ENCODE measurements at regions not wholly inside any gene's neighbourhood (a gene's known extent, or its start where the extent isn't known, plus 50 kb on each side); places are given as distances from the start of the nearest gene placed in this dataset.

DNA sequence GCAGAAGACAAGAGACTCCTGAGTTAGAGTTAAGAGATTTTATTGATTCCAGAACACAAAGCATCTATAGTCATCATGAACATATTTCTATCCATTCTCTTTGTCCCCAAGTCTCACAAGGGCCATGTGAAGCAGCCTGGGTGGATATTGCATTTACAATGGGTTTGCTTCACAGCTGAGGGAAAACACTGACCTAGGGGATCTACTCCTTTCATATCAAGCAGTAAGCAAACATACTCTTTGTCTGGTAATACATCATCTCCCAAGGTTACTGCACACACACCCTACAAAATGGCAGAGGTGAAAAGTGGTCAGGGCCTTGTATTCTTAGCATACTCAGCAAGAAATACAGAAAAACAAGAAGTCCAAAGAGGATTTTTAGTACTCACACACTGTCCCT, 267.7 kb upstream of the BCHE start:
- intact Hi-C loops (cut with DNase I): no loop called here
- ATAC-seq (no peak), DNase-seq (no peak)
- Histone ChIP-seq H3K4me1 (no peaks in the 10 kb centered on the region), H3K27me3 (no peaks in the 10 kb centered on the region), H3K36me3 (no peaks in the 10 kb centered on the region), H3K27ac (no peak overlapping the region), H3K4me3 (no peak overlapping the region), H3K9me3 (peaks cover 0 to under 1% (median 0%) of the 10 kb centered on the region in 11 donors)
- TF ChIP-seq, protein P1, sequence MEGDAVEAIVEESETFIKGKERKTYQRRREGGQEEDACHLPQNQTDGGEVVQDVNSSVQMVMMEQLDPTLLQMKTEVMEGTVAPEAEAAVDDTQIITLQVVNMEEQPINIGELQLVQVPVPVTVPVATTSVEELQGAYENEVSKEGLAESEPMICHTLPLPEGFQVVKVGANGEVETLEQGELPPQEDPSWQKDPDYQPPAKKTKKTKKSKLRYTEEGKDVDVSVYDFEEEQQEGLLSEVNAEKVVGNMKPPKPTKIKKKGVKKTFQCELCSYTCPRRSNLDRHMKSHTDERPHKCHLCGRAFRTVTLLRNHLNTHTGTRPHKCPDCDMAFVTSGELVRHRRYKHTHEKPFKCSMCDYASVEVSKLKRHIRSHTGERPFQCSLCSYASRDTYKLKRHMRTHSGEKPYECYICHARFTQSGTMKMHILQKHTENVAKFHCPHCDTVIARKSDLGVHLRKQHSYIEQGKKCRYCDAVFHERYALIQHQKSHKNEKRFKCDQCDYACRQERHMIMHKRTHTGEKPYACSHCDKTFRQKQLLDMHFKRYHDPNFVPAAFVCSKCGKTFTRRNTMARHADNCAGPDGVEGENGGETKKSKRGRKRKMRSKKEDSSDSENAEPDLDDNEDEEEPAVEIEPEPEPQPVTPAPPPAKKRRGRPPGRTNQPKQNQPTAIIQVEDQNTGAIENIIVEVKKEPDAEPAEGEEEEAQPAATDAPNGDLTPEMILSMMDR (IDR thresholded peaks at IDR 0.05): no peak

GRCh38 chr3:166100730-166101129, 263.5 kb upstream of the BCHE start:
- DNase-seq (no peak), ATAC-seq (no peak)
- H3K27ac ChIP-seq: no peak overlapping the region
- H3K27me3 ChIP-seq: no peaks in the 10 kb centered on the region
- H3K4me1 ChIP-seq: no peaks in the 10 kb centered on the region
- TF ChIP-seq, protein P1 (IDR thresholded peaks at IDR 0.05): no peak
- 78 to 93% methylated on average over 1 of the region's 1 CpG for WGBS, 2 donors
- intact Hi-C loops (cut with DNase I): no loop called here
- H3K36me3 ChIP-seq: no peaks in the 10 kb centered on the region
- H3K4me3 ChIP-seq: no peak overlapping the region
- peaks cover 0 to 11% (median 0%) of the 10 kb centered on the region in 11 donors for H3K9me3 ChIP-seq

DNA sequence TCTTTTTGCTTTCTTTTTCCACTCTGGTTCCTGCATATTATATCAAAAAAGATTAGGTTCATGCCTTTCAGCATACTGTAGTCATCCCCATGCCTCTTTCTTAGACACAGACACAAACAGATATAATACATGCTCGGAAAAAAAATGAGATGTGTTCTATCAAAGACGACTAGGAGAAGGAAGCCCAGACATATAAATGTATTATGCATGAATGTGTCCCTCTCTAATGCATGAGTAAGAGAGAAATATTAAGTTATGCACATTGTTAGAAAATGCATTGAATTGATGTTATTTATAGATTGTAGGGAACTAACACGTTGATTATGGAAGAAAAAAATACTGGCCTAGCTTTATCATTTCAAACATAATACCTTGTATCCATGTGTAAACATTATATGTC, 252.4 kb upstream of the BCHE start:
- 49 to 56% methylated on average over 3 of the region's 3 CpGs for WGBS, 2 donors
- H3K4me1 ChIP-seq: no peaks in the 10 kb centered on the region
- DNase-seq (no peak), ATAC-seq (no peak)
- peaks cover 0 to 7% (median 0%) of the 10 kb centered on the region in 11 donors for H3K9me3 ChIP-seq
- H3K27me3 ChIP-seq: no peaks in the 10 kb centered on the region
- H3K4me3 ChIP-seq: no peak overlapping the region
- intact Hi-C loops (cut with DNase I): no loop called here
- no peak overlapping the region for H3K27ac ChIP-seq
- TF ChIP-seq, protein P1 (IDR thresholded peaks at IDR 0.05): no peak
- no peaks in the 10 kb centered on the region for H3K36me3 ChIP-seq

- WGBS, 2 donors: 81 to 89% methylated on average over 4 of the region's 4 CpGs
- TF ChIP-seq, protein P1 (IDR thresholded peaks at IDR 0.05): no peak
- ATAC-seq: no peak
Measured at GRCh38 chr3:166085164-166085856, 248.1 kb upstream of the BCHE start.

More at GRCh38 chr3:166085164-166085856, 248.1 kb upstream of the BCHE start:
- Histone ChIP-seq H3K27me3 (no peaks in the 10 kb centered on the region), H3K9me3 (peaks cover 0 to 4% (median 0%) of the 10 kb centered on the region in 11 donors), H3K36me3 (no peaks in the 10 kb centered on the region), H3K4me1 (no peaks in the 10 kb centered on the region), H3K27ac (no peak overlapping the region), H3K4me3 (no peak overlapping the region)
- DNase-seq: no peak
- intact Hi-C loops (cut with DNase I): no loop called here
